ENCODE measurements at regions not wholly inside any gene's neighbourhood (a gene's known extent, or its start where the extent isn't known, plus 50 kb on each side); places are given as distances from the start of the nearest gene placed in this dataset.

- Histone ChIP-seq H3K79me2 (ENCODE audit: control insufficient read depth, insufficient read depth, low read length) (no peaks in the 10 kb centered on the region), H3K4me1 (ENCODE audit: control insufficient read depth, extremely low read depth, insufficient read depth, low read length) (peaks cover 21% of the 10 kb centered on the region), H3K4me3 (ENCODE audit: control insufficient read depth in 2 of 3, extremely low read depth in 1 of 3, insufficient read depth in 2 of 3, low read depth in 1 of 3, low read length in 3 of 3) (no peak overlapping the region), H3K9me3 (ENCODE audit: control insufficient read depth, low read depth, low read length) (no peaks in the 10 kb centered on the region), H3K27ac (ENCODE audit: control insufficient read depth, insufficient read depth, low read length) (peak overlapping the region; percentile 79), H3K27me3 (ENCODE audit: control insufficient read depth, extremely low read depth, insufficient read depth, low read length) (no peaks in the 10 kb centered on the region), H3K36me3 (ENCODE audit: control insufficient read depth in 2 of 2, extremely low read depth in 1 of 2, insufficient read depth in 2 of 2, low read length in 2 of 2) (no peaks in the 10 kb centered on the region), H2AFZ (ENCODE audit: control insufficient read depth, low read length) (no peak overlapping the region), H3K9me1 (ENCODE audit: control insufficient read depth, extremely low read depth, insufficient read depth, low read length) (no peaks in the 10 kb centered on the region), H3K9ac (ENCODE audit: control insufficient read depth, extremely low read depth, insufficient read depth, low read length) (no peak overlapping the region), H3K4me2 (ENCODE audit: control insufficient read depth, extremely low read depth, insufficient read depth, low read depth, low read length) (peak overlapping the region; percentile 1), H4K20me1 (ENCODE audit: control insufficient read depth, extremely low read depth, insufficient read depth, low read length) (no peaks in the 10 kb centered on the region)
- peak; percentile 81 for FAIRE-seq
- dilution Hi-C loops (cut with MboI; ENCODE audit: extremely low pct_ligation_motif_present, low sequenced_read_pairs), result no loop called here
- TF ChIP-seq, protein P1, sequence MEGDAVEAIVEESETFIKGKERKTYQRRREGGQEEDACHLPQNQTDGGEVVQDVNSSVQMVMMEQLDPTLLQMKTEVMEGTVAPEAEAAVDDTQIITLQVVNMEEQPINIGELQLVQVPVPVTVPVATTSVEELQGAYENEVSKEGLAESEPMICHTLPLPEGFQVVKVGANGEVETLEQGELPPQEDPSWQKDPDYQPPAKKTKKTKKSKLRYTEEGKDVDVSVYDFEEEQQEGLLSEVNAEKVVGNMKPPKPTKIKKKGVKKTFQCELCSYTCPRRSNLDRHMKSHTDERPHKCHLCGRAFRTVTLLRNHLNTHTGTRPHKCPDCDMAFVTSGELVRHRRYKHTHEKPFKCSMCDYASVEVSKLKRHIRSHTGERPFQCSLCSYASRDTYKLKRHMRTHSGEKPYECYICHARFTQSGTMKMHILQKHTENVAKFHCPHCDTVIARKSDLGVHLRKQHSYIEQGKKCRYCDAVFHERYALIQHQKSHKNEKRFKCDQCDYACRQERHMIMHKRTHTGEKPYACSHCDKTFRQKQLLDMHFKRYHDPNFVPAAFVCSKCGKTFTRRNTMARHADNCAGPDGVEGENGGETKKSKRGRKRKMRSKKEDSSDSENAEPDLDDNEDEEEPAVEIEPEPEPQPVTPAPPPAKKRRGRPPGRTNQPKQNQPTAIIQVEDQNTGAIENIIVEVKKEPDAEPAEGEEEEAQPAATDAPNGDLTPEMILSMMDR (optimal IDR thresholded peaks at IDR 0.05 in 1 of 3, IDR thresholded peaks at IDR 0.05 in 1 of 3, conservative IDR thresholded peaks at IDR 0.05 in 1 of 3; ENCODE audit: extremely low read depth in 1 of 3, insufficient read depth in 2 of 3, low read length in 3 of 3), result no peak
- no peak for TF ChIP-seq EZH2 (IDR thresholded peaks at IDR 0.05; ENCODE audit: low read length)
- peak; percentile 7 for DNase-seq (ENCODE audit: low read depth, low spot score)
These were observed 772.4 kb upstream of the NR2F2 start for GRCh38 chr15:95558131-95558530.

DNA sequence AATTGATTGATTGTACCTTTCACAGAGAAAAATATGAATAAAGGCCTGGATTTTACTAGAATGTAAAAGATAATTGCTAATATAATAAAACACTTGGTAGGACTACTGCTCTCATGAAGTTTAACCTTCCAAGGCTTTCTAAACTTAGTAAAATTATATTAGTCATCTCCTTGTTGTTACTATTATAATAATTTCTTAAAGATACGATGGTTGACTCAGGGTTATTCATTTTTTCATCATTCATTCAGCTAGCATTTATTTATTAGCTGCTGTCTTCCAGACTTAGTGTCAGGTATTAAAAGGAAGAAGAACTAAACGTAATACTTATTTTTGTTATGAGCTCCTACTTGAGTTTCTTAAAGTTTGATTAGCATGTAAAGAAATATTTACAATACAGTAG, 771.6 kb upstream of the NR2F2 start:
- H3K4me3 ChIP-seq (ENCODE audit: control insufficient read depth in 2 of 3, extremely low read depth in 1 of 3, insufficient read depth in 2 of 3, low read depth in 1 of 3, low read length in 3 of 3), result no peak overlapping the region
- H3K36me3 ChIP-seq (ENCODE audit: control insufficient read depth in 2 of 2, extremely low read depth in 1 of 2, insufficient read depth in 2 of 2, low read length in 2 of 2), result no peaks in the 10 kb centered on the region
- no peaks in the 10 kb centered on the region for H3K9me1 ChIP-seq (ENCODE audit: control insufficient read depth, extremely low read depth, insufficient read depth, low read length)
- no peak overlapping the region for H3K9ac ChIP-seq (ENCODE audit: control insufficient read depth, extremely low read depth, insufficient read depth, low read length)
- FAIRE-seq (no peak), DNase-seq (ENCODE audit: low read depth, low spot score) (no peak)
- no peaks in the 10 kb centered on the region for H4K20me1 ChIP-seq (ENCODE audit: control insufficient read depth, extremely low read depth, insufficient read depth, low read length)
- no peaks in the 10 kb centered on the region for H3K27me3 ChIP-seq (ENCODE audit: control insufficient read depth, extremely low read depth, insufficient read depth, low read length)
- H3K79me2 ChIP-seq (ENCODE audit: control insufficient read depth, insufficient read depth, low read length), result no peaks in the 10 kb centered on the region
- peaks cover 21% of the 10 kb centered on the region for H3K4me1 ChIP-seq (ENCODE audit: control insufficient read depth, extremely low read depth, insufficient read depth, low read length)
- H3K27ac ChIP-seq (ENCODE audit: control insufficient read depth, insufficient read depth, low read length), result peak overlapping the region; percentile 79
- no peaks in the 10 kb centered on the region for H3K9me3 ChIP-seq (ENCODE audit: control insufficient read depth, low read depth, low read length)
- dilution Hi-C loops (cut with MboI; ENCODE audit: extremely low pct_ligation_motif_present, low sequenced_read_pairs), result no loop called here
- H3K4me2 ChIP-seq (ENCODE audit: control insufficient read depth, extremely low read depth, insufficient read depth, low read depth, low read length), result no peak overlapping the region
- TF ChIP-seq, protein P1 (optimal IDR thresholded peaks at IDR 0.05 in 1 of 3, IDR thresholded peaks at IDR 0.05 in 1 of 3, conservative IDR thresholded peaks at IDR 0.05 in 1 of 3; ENCODE audit: extremely low read depth in 1 of 3, insufficient read depth in 2 of 3, low read length in 3 of 3), result no peak
- no peak for TF ChIP-seq EZH2 (IDR thresholded peaks at IDR 0.05; ENCODE audit: low read length)
- no peak overlapping the region for H2AFZ ChIP-seq (ENCODE audit: control insufficient read depth, low read length)

All from keratinocyte (primary cell).